ENCODE measurements at regions not wholly inside any gene's neighbourhood (a gene's known extent, or its start where the extent isn't known, plus 50 kb on each side); places are given as distances from the start of the nearest gene placed in this dataset.

DNA sequence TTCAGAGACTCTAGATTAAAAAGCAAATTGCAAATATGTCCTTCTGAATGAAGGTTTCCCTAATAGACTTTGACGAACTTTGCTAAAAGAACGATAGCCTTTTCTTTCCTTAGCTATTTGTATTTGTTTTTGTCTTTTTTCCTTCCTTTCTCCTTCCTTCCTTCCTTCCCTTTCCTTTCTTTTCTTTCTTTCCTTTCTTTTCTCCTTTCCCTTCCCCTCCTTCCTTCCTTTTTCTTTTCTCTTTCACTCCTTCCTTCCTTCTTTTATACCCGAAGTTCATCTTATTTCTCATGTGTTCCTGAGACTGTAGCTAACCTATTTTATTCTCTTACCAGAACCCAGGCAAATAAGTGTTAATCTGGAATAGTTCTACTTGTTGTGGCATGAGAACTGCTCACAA lies 381.2 kb upstream of the RUNX1 start:
- Histone ChIP-seq H3T11ph (ENCODE audit: low read length) (no peak overlapping the region), H3K27ac (ENCODE audit: insufficient read length, low read depth, low read length) (no peak overlapping the region), H2BK120ac (ENCODE audit: low read depth, low read length, poor library complexity, severe bottlenecking) (no peak overlapping the region), H3K4me2 (ENCODE audit: insufficient read depth, insufficient read length, low read length) (no peak overlapping the region), H4K5ac (ENCODE audit: insufficient read length, low read depth, low read length) (no peak overlapping the region), H3K23ac (ENCODE audit: insufficient read length, low read depth, low read length) (no peak overlapping the region), H2AK5ac (ENCODE audit: insufficient read length, low read length) (no peak overlapping the region), H2BK12ac (ENCODE audit: insufficient read length, low read depth, low read length) (no peak overlapping the region), H2AFZ (ENCODE audit: low read length) (no peak overlapping the region), H3K23me2 (ENCODE audit: insufficient read length, low read depth, low read length, poor library complexity, severe bottlenecking) (no peaks in the 10 kb centered on the region), H4K8ac (replicated peaks; ENCODE audit: insufficient read length, low read depth, low read length) (no peak overlapping the region), H2BK15ac (ENCODE audit: low read depth, low read length) (no peak overlapping the region), H3K9me3 (ENCODE audit: control insufficient read depth, low read depth, low read length) (peaks cover 19% of the 10 kb centered on the region), H3K18ac (ENCODE audit: insufficient read length, low read depth, low read length) (no peak overlapping the region), H3K4me1 (ENCODE audit: insufficient read depth, low read length) (no peaks in the 10 kb centered on the region; the same call in 1 of the 2 replicates), H3K4ac (ENCODE audit: low read depth, low read length) (no peak overlapping the region), H2BK5ac (ENCODE audit: insufficient read length, low read length) (no peak overlapping the region), H3K27me3 (ENCODE audit: insufficient read depth, low read length) (no peaks in the 10 kb centered on the region), H3K14ac (ENCODE audit: insufficient read depth, low read length) (no peak overlapping the region), H3K9ac (ENCODE audit: extremely low read depth, insufficient read length, low read length) (no peak overlapping the region), H4K91ac (ENCODE audit: insufficient read length, low read depth, low read length) (no peak overlapping the region), H3K79me2 (ENCODE audit: insufficient read depth, low read length) (no peaks in the 10 kb centered on the region), H4K20me1 (ENCODE audit: control insufficient read depth, insufficient read depth, insufficient read length) (no peaks in the 10 kb centered on the region), H3K79me1 (ENCODE audit: insufficient read depth, low read depth, low read length, poor library complexity, severe bottlenecking) (no peaks in the 10 kb centered on the region), H3K56ac (ENCODE audit: insufficient read length, low read depth, low read length) (no peak overlapping the region), H2BK20ac (ENCODE audit: low read depth, low read length, poor library complexity, severe bottlenecking) (no peak overlapping the region)
- DNase-seq, result no peak
- Mint-ChIP-seq H3K9me3 (peaks cover 38 to 44% of the 10 kb centered on the region in 2 experiments), H3K4me3 (no peak overlapping the region), H3K4me1 (peaks cover 14 to 16% of the 10 kb centered on the region in 2 experiments), H3K27me3 (ENCODE audit: low read depth) (peaks cover 2% of the 10 kb centered on the region), H3K27ac (no peak overlapping the region), H3K36me3 (ENCODE audit: insufficient read depth in 1 of 3, low read depth in 3 of 3) (peaks cover 16 to 40% (median 20%) of the 10 kb centered on the region in 3 experiments)
- TF ChIP-seq, protein P1, sequence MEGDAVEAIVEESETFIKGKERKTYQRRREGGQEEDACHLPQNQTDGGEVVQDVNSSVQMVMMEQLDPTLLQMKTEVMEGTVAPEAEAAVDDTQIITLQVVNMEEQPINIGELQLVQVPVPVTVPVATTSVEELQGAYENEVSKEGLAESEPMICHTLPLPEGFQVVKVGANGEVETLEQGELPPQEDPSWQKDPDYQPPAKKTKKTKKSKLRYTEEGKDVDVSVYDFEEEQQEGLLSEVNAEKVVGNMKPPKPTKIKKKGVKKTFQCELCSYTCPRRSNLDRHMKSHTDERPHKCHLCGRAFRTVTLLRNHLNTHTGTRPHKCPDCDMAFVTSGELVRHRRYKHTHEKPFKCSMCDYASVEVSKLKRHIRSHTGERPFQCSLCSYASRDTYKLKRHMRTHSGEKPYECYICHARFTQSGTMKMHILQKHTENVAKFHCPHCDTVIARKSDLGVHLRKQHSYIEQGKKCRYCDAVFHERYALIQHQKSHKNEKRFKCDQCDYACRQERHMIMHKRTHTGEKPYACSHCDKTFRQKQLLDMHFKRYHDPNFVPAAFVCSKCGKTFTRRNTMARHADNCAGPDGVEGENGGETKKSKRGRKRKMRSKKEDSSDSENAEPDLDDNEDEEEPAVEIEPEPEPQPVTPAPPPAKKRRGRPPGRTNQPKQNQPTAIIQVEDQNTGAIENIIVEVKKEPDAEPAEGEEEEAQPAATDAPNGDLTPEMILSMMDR (conservative IDR thresholded peaks at IDR 0.05), result no peak
- 75% methylated on average over 1 of the region's 3 CpGs for WGBS (ENCODE audit: extremely low coverage, insufficient read length, low lambda C conversion rate)

Data from H9 (cell line).